22Rv1 (cell line): ENCODE measurements at regions not wholly inside any gene's neighbourhood (a gene's known extent, or its start where the extent isn't known, plus 50 kb on each side); places are given as distances from the start of the nearest gene placed in this dataset.

Experiments used
- ZFX ChIP-seq: fragments of 450-650 bp; IDR thresholded peaks from 2 replicates; pipeline ENCODE4 v1.6.1; 2017; ENCODE audit warnings: antibody characterized with exemption, borderline replicate concordance
- TF ChIP-seq, protein P1 (sequence below): fragments of 450-650 bp; IDR thresholded peaks from 2 replicates; pipeline ENCODE4 v1.5.1; 2017; ENCODE audit warnings: mild to moderate bottlenecking

DNA sequence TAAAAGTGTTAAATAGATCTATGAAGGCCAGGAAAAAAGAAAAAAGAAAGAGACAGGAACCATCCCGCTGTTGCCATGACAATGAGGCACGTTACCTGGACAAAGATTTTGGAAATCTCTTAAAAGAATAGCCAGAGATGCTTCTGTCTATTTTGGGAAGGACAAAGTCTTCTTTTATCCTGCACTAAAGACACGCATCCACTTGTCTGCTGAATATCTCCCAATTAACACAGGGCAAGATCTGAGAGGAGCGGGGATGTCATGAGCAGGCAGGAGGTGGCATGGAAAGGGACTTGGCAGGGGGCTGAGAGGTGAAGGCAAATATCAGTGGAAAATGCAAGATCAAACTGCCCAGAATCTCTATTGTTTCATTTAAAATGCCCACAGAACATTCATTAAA lies 153.8 kb upstream of the BLID start:
- TF ChIP-seq, protein P1, sequence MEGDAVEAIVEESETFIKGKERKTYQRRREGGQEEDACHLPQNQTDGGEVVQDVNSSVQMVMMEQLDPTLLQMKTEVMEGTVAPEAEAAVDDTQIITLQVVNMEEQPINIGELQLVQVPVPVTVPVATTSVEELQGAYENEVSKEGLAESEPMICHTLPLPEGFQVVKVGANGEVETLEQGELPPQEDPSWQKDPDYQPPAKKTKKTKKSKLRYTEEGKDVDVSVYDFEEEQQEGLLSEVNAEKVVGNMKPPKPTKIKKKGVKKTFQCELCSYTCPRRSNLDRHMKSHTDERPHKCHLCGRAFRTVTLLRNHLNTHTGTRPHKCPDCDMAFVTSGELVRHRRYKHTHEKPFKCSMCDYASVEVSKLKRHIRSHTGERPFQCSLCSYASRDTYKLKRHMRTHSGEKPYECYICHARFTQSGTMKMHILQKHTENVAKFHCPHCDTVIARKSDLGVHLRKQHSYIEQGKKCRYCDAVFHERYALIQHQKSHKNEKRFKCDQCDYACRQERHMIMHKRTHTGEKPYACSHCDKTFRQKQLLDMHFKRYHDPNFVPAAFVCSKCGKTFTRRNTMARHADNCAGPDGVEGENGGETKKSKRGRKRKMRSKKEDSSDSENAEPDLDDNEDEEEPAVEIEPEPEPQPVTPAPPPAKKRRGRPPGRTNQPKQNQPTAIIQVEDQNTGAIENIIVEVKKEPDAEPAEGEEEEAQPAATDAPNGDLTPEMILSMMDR = no peak
- no peak for TF ChIP-seq ZFX
